HCT116 (cell line): ENCODE measurements at regions not wholly inside any gene's neighbourhood (a gene's known extent, or its start where the extent isn't known, plus 50 kb on each side); places are given as distances from the start of the nearest gene placed in this dataset.

Experiments
- ATAC-seq: fragments of 200-7000 bp; cut with Tn5 transposase; 2 replicates; pipeline ENCODE4 v1.9.1; 2020; ENCODE audit warnings: mild to moderate bottlenecking, moderate library complexity
- BruUV-seq: library from RNA; stranded (reverse); fragments of 400-500 nt; replicated peaks from 2 replicates; lab custom pipeline; 2021; lab: Mats Ljungman, UMichigan
- CTCF ChIA-PET: fragments of 300-600 bp; sonication (Branson Sonifier 250); formaldehyde crosslinking; loops from one replicate; lab custom pipeline; 2021; ENCODE audit warnings: antibody characterized with exemption; lab: Charles Lee
- POLR2A ChIA-PET: fragments of 300-600, 350-600 bp; sonication (Branson Sonifier 250); formaldehyde crosslinking; loops from one replicate; lab custom pipeline; 2021; ENCODE audit warnings: antibody characterized with exemption; lab: Charles Lee
- RAD21 ChIA-PET, 2 experiments: fragments of 300-600 bp; sonication (Branson Sonifier 250); formaldehyde crosslinking; loops; one replicate each; lab custom pipeline; 2023; ENCODE audit warnings: low total read pairs in 2 of 2; ENCODE audit not compliant: uncharacterized antibody in 2 of 2, unreplicated experiment in 2 of 2, low non-redundant PET in 1 of 2; lab: Charles Lee
- DNase-seq: peaks from one replicate; pipeline ENCODE4 v3.0.0-alpha.2; 2010; ENCODE audit warnings: low read depth, low spot score
- H2AFZ ChIP-seq: fragments of 200-600 bp; shearing (Covaris generic), sonication (generic); 2 replicates; pipeline ENCODE4 v1.6.1; 2017; ENCODE audit warnings: low read depth, mixed run types, mixed read lengths, antibody characterized with exemption, low read length; ENCODE audit not compliant: poor library complexity, severe bottlenecking
- H3K27ac ChIP-seq: 2 replicates; pipeline ENCODE4 v1.5.1; 2012; ENCODE audit warnings: low read depth, low read length
- H3K27me3 ChIP-seq: fragments of 200-600 bp; sonication (generic); 2 replicates; pipeline ENCODE4 v1.6.1; 2016; ENCODE audit warnings: mixed run types, low read length, mixed read lengths; ENCODE audit not compliant: insufficient read depth
- H3K36me3 ChIP-seq, 2 experiments: fragments of 200-500 bp in 1 of 2; fragments of 200-600 bp in 1 of 2; sonication (Bioruptor generic) in 1 of 2; sonication (generic) in 1 of 2; 2 replicates each; pipeline versions ENCODE4 v1.5.1 to v1.6.1; 2014 to 2016; ENCODE audit warnings: low read length in 2 of 2, inconsistent platforms in 1 of 2, mixed read lengths in 1 of 2, mixed run types in 1 of 2; ENCODE audit not compliant: insufficient read depth in 2 of 2, control insufficient read depth in 1 of 2
- H3K4me1 ChIP-seq, 2 experiments: fragments of 200-600 bp in 1 of 2; sonication (generic) in 1 of 2; 2 replicates each; pipeline versions ENCODE4 v1.5.1 to v1.6.1; 2012 to 2017; ENCODE audit warnings: low read length in 2 of 2, inconsistent platforms in 1 of 2, mild to moderate bottlenecking in 1 of 2, mixed read lengths in 1 of 2, mixed run types in 1 of 2, moderate library complexity in 1 of 2; ENCODE audit not compliant: insufficient read depth in 2 of 2, control insufficient read depth in 1 of 2
- H3K4me2 ChIP-seq: fragments of 200-600 bp; sonication (generic); 2 replicates; pipeline ENCODE4 v1.6.1; 2017; ENCODE audit warnings: mixed run types, low read length, mixed read lengths
- H3K4me3 ChIP-seq, 2 experiments: fragments of 200-600 bp in 1 of 2; sonication (generic) in 1 of 2; replicated peaks in 1 of 2; 2 replicates each; pipeline ENCODE4 v1.5.1; 2011 to 2016; ENCODE audit warnings: low read length in 2 of 2, control low read depth in 1 of 2, low read depth in 1 of 2, mild to moderate bottlenecking in 1 of 2, mixed read lengths in 1 of 2, mixed run types in 1 of 2
- H3K79me2 ChIP-seq: fragments of 200-600 bp; sonication (generic); 2 replicates; pipeline ENCODE4 v1.6.1; 2017; ENCODE audit warnings: mild to moderate bottlenecking, mixed run types, low read length, moderate library complexity, mixed read lengths; ENCODE audit not compliant: insufficient read depth
- H3K9ac ChIP-seq: fragments of 200-600 bp; sonication (generic); 2 replicates; pipeline ENCODE4 v1.6.1; 2016; ENCODE audit warnings: low read length, mixed read lengths
- H3K9me2 ChIP-seq: fragments of 200-600 bp; sonication (generic), shearing (Covaris generic); 2 replicates; pipeline ENCODE4 v1.6.1; 2017; ENCODE audit warnings: mixed run types, mild to moderate bottlenecking, moderate library complexity; ENCODE audit not compliant: insufficient read depth
- H3K9me3 ChIP-seq, 2 experiments: fragments of 200-500 bp in 1 of 2; fragments of 200-600 bp in 1 of 2; sonication (Bioruptor generic) in 1 of 2; sonication (generic) in 1 of 2; 2 replicates each; pipeline ENCODE4 v1.6.1; 2014 to 2017; ENCODE audit warnings: low read length in 2 of 2, mixed read lengths in 2 of 2, inconsistent platforms in 1 of 2, low read depth in 1 of 2, mild to moderate bottlenecking in 1 of 2, mixed run types in 1 of 2, moderate library complexity in 1 of 2; ENCODE audit not compliant: control insufficient read depth in 1 of 2, insufficient read depth in 1 of 2
- H4K20me1 ChIP-seq: fragments of 200-600 bp; sonication (generic), shearing (Covaris generic); 2 replicates; pipeline ENCODE4 v1.6.1; 2017; ENCODE audit warnings: mixed run types, mild to moderate bottlenecking, moderate library complexity; ENCODE audit not compliant: insufficient read depth
- ATF3 ChIP-seq: IDR thresholded peaks from 2 replicates; pipeline ENCODE4 v1.6.1; 2012
- CBX3 ChIP-seq: IDR thresholded peaks from 2 replicates; pipeline ENCODE4 v1.6.1; 2012; ENCODE audit warnings: low read depth
- CEBPB ChIP-seq: IDR thresholded peaks from 2 replicates; pipeline ENCODE4 v1.6.1; 2012; ENCODE audit warnings: low read depth
- EZH2phosphoT487 ChIP-seq: fragments of 200-600 bp; IDR thresholded peaks from 2 replicates; pipeline ENCODE4 v1.6.1; 2018; ENCODE audit warnings: antibody characterized with exemption, borderline replicate concordance
- FOSL1 ChIP-seq: IDR thresholded peaks from 2 replicates; pipeline ENCODE4 v1.6.1; 2012; ENCODE audit warnings: low read depth
- JUND ChIP-seq: IDR thresholded peaks from 2 replicates; pipeline ENCODE4 v1.6.1; 2012
- POLR2A ChIP-seq: IDR thresholded peaks from 2 replicates; pipeline ENCODE4 v1.7.0; 2011; ENCODE audit warnings: borderline replicate concordance; ENCODE audit not compliant: insufficient read depth, insufficient read length; ENCODE audit errors: extremely low read depth
- REST ChIP-seq: IDR thresholded peaks from 2 replicates; pipeline ENCODE4 v1.6.1; 2012; ENCODE audit warnings: low read depth
- SP1 ChIP-seq: IDR thresholded peaks from 2 replicates; pipeline ENCODE4 v1.6.1; 2012; ENCODE audit warnings: low read depth
- TCF7L2 ChIP-seq: IDR thresholded peaks from 2 replicates; pipeline ENCODE4 v1.7.0; 2011; ENCODE audit warnings: borderline replicate concordance, inconsistent platforms; ENCODE audit not compliant: insufficient read depth, insufficient read length; ENCODE audit errors: extremely low read depth
- YY1 ChIP-seq: IDR thresholded peaks from 2 replicates; pipeline ENCODE4 v1.6.1; 2011; ENCODE audit warnings: low read length, low read depth, moderate library complexity, mild to moderate bottlenecking; ENCODE audit not compliant: insufficient replicate concordance; ENCODE audit errors: extremely low read depth
- ZBTB33 ChIP-seq: IDR thresholded peaks from 2 replicates; pipeline ENCODE4 v1.6.1; 2011; ENCODE audit warnings: mild to moderate bottlenecking, low read length, moderate library complexity; ENCODE audit not compliant: insufficient replicate concordance; ENCODE audit errors: extremely low read depth
- ZFX ChIP-seq: fragments of 450-650 bp; IDR thresholded peaks from 2 replicates; pipeline ENCODE4 v1.6.1; 2017
- ZNF274 ChIP-seq: fragments of 200-500 bp; sonication (Bioruptor generic); IDR thresholded peaks from 2 replicates; pipeline ENCODE4 v1.6.1; 2014; ENCODE audit warnings: mild to moderate bottlenecking, low read depth, low read length, inconsistent platforms
- intact Hi-C: fragments of 100-400 bp; cut with micrococcal nuclease; formaldehyde crosslinking; loops from 2 replicates; pipeline ENCODE4 v1.10.0; 2022

GRCh38 chr10:131480066-131480465, 168.5 kb upstream of the TCERG1L start:
- no peak overlapping the region for H2AFZ ChIP-seq
- POLR2A ChIA-PET, result no interaction called here
- TF ChIP-seq ZNF274 (no peak), YY1 (no peak), ZFX (no peak), ZBTB33 (no peak), CBX3 (no peak), JUND (no peak), EZH2phosphoT487 (no peak), CEBPB (no peak), FOSL1 (no peak), POLR2A (no peak), SP1 (no peak), ATF3 (no peak), REST (no peak), TCF7L2 (no peak)
- DNase-seq (no peak), ATAC-seq (no peak)
- H3K9me3 ChIP-seq, result no peaks in the 10 kb centered on the region
- H3K36me3 ChIP-seq, result no peaks in the 10 kb centered on the region
- H3K9me2 ChIP-seq, result no peaks in the 10 kb centered on the region
- H4K20me1 ChIP-seq, result no peaks in the 10 kb centered on the region
- no peak overlapping the region for H3K27ac ChIP-seq
- H3K4me3 ChIP-seq, result no peak overlapping the region
- CTCF ChIA-PET, result no interaction called here
- H3K4me1 ChIP-seq, result no peaks in the 10 kb centered on the region
- no TSS peak for BruUV-seq
- H3K4me2 ChIP-seq, result no peak overlapping the region
- no peaks in the 10 kb centered on the region for H3K79me2 ChIP-seq
- no peak overlapping the region for H3K9ac ChIP-seq
- RAD21 ChIA-PET, result no interaction called here
- no peaks in the 10 kb centered on the region for H3K27me3 ChIP-seq
- intact Hi-C loops, result no loop called here
